Ovary (tissue), 7 donors: ENCODE measurements at regions not wholly inside any gene's neighbourhood (a gene's known extent, or its start where the extent isn't known, plus 50 kb on each side); places are given as distances from the start of the nearest gene placed in this dataset.

ENCODE experiments used
- DNase-seq, 5 donors: peaks; one replicate each; pipeline ENCODE4 v3.0.0-alpha.2; 2019 to 2020
- H3K27ac ChIP-seq, 2 donors: fragments of 200-600 bp; one replicate each; pipeline versions ENCODE4 v1.5.1 to v1.8.0; 2019 to 2022
- H3K27me3 ChIP-seq: fragments of 200-600 bp; one replicate; pipeline ENCODE4 v1.8.0; 2022
- H3K36me3 ChIP-seq: fragments of 200-600 bp; sonication (generic); one replicate; pipeline ENCODE4 v1.5.1; 2019
- H3K4me1 ChIP-seq: one replicate; pipeline ENCODE4 v1.8.1; 2013; ENCODE audit warnings: mild to moderate bottlenecking, moderate library complexity; ENCODE audit not compliant: insufficient read depth
- H3K4me3 ChIP-seq: fragments of 200-600 bp; sonication (generic); one replicate; pipeline ENCODE4 v1.5.1; 2017
- H3K9me3 ChIP-seq, 2 donors: fragments of 200-600 bp in 1 of 2; sonication (generic) in 1 of 2; one replicate each; pipeline versions ENCODE4 v1.5.1 to v1.8.1; 2013 to 2019; ENCODE audit warnings: mild to moderate bottlenecking in 1 of 2, moderate library complexity in 1 of 2
- EP300 ChIP-seq: sonication (generic); formaldehyde crosslinking; IDR thresholded peaks from one replicate; pipeline ENCODE4 v1.6.1; 2017; ENCODE audit warnings: antibody characterized with exemption
- POLR2A ChIP-seq: fragments of 450-650 bp; IDR thresholded peaks from one replicate; pipeline ENCODE4 v1.6.1; 2017; ENCODE audit warnings: antibody characterized with exemption, mild to moderate bottlenecking, moderate library complexity
- WGBS, 3 donors: extraction: QIAGEN DNeasy Blood & Tissue Kit in 1 of 3; methylation state at CpG; one replicate each; pipeline versions ENCODE4 v1.1.5 to v1.1.7; 2013 to 2017; 5-methylcytosine and 5-hydroxymethylcytosine counted together
- intact Hi-C, 4 donors: fragments of 100-400 bp; cut with DNase I; formaldehyde crosslinking; loops; one replicate each; pipeline versions ENCODE4 v1.11.0 to v1.15.1; 2022 to 2023
- TF ChIP-seq, protein P1 (sequence below), 3 donors: fragments of 450-650 bp in 2 of 3; fragments of 200-600 bp in 1 of 3; IDR thresholded peaks; one replicate each; pipeline versions ENCODE4 v1.5.1 to v1.8.0; 2016 to 2022; ENCODE audit warnings: antibody characterized with exemption in 3 of 3, mild to moderate bottlenecking in 1 of 3
- donor health status: DM: no; HTN: no; CAD: no; lungs with moderate emphysema.
- donor health status: DM: no; HTN: no; CAD: no.
- donor health status: Bipolar disorder and iron deficiency.
- donor health status: DM: no; HTN: no; CAD: no.
- donor health status: DM: yes; HTN: yes; CAD: no.

DNA sequence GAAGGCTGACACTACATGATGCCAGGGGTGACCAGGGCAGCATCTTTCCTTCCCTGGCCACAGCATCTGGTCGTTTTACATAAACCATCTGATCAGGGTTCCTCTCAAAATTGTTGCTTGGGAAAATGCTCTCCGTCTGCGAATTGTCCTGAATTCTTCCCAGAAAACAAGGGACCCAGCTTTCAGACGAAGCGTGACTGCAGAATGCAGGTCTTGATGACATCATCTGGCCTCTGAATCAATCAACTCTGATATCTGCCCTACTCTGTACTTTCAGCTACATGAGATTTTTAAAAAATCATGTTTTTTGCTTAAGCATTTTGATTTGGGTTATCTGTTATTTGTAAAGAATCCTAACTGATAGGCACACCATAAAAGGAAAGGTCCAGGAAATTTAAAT lies 246.6 kb upstream of the IRS2 start:
- WGBS, 3 donors, result 64 to 70% (median 69%) methylated on average over 5 of the region's 5 CpGs
- H3K4me3 ChIP-seq, result no peak overlapping the region
- TF ChIP-seq POLR2A (no peak), EP300 (no peak)
- TF ChIP-seq, protein P1, sequence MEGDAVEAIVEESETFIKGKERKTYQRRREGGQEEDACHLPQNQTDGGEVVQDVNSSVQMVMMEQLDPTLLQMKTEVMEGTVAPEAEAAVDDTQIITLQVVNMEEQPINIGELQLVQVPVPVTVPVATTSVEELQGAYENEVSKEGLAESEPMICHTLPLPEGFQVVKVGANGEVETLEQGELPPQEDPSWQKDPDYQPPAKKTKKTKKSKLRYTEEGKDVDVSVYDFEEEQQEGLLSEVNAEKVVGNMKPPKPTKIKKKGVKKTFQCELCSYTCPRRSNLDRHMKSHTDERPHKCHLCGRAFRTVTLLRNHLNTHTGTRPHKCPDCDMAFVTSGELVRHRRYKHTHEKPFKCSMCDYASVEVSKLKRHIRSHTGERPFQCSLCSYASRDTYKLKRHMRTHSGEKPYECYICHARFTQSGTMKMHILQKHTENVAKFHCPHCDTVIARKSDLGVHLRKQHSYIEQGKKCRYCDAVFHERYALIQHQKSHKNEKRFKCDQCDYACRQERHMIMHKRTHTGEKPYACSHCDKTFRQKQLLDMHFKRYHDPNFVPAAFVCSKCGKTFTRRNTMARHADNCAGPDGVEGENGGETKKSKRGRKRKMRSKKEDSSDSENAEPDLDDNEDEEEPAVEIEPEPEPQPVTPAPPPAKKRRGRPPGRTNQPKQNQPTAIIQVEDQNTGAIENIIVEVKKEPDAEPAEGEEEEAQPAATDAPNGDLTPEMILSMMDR (IDR thresholded peaks at IDR 0.05), result no peak

DNA sequence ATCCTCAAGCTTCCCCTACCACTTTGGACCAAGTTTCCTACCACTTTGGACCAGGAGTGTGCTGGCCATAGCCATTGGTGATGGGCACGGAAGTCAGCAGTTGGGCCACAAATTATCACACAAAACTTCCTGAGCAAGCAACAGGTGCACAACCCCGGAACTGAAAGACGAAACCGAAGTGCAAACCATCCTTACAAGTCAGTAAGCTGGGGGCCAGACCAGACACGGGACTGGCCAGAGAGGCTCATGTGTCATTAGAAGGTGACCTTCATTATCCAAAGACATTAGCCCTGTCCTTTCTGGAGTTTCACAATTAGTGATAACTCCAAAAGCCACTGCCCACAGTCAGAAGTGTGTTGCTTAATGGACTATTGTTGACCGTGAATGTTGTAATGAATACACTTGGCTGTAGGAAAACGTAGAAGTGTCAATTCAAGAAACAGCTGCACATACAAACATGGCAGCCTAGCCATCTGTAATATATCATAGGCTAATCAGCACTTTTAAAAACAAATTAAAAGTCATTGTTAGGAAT lies 244.1 kb upstream of the IRS2 start:
- H3K4me3 ChIP-seq, result no peak overlapping the region
- no peaks in the 10 kb centered on the region for H3K36me3 ChIP-seq
- no peak overlapping the region for H3K27ac ChIP-seq
- DNase-seq, result no peak
- intact Hi-C loops, result no loop called here
- H3K27me3 ChIP-seq, result no peaks in the 10 kb centered on the region
- no peaks in the 10 kb centered on the region for H3K4me1 ChIP-seq
- TF ChIP-seq, protein P1 (IDR thresholded peaks at IDR 0.05), result no peak
- TF ChIP-seq EP300, result no peak
- TF ChIP-seq POLR2A, result no peak
- no peaks in the 10 kb centered on the region for H3K9me3 ChIP-seq
- WGBS, 3 donors, result 72 to 77% (median 74%) methylated on average over 7 of the region's 7 CpGs

More for the DNA sequence above, 246.6 kb upstream of the IRS2 start:
- no peaks in the 10 kb centered on the region for H3K27me3 ChIP-seq
- H3K27ac ChIP-seq, result no peak overlapping the region
- H3K9me3 ChIP-seq, result no peaks in the 10 kb centered on the region
- no peaks in the 10 kb centered on the region for H3K4me1 ChIP-seq
- no peaks in the 10 kb centered on the region for H3K36me3 ChIP-seq
- no peak for DNase-seq
- intact Hi-C loops, result no loop called here

DNA sequence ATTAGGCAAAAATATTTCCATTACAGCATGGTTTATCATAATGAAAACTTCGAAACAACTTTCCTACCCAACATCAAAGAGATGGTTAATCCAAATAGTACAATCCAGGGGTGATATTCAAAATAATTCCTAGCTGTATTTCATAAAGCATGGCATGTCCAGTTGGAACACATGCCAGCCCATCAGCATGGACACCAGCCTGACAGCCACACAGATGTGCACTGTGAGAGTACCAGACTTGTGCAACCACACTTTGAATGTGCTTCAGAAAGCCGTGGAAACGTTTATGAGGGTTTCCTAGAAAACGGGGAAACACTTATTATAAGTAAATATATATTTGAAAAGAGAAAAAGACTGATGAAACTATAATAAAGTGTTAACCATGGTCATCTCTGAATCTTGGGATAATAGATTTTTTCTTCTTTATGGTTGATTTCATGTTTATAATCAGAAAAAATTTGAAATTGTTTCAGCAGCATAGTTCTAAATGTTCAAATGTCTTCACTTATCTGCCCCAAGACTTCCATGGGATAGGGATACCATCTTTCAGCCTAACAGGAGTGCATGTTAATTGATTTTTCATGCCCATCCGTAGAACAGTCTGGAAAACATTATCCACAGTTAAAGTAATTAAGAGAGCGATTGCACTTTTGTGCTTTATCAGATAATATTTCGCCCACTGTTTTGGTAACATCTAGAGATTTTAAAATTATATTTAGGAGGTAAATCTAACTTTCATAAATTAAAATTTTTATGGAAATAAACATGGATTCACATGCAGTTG lies 242.6 kb upstream of the IRS2 start:
- 81 to 83% (median 82%) methylated on average over 7 of the region's 7 CpGs for WGBS, 3 donors
- Histone ChIP-seq H3K36me3 (no peaks in the 10 kb centered on the region), H3K27me3 (no peaks in the 10 kb centered on the region), H3K27ac (no peak overlapping the region), H3K4me1 (no peaks in the 10 kb centered on the region), H3K4me3 (no peak overlapping the region), H3K9me3 (no peaks in the 10 kb centered on the region)
- intact Hi-C loops, result no loop called here
- TF ChIP-seq, protein P1 (IDR thresholded peaks at IDR 0.05), result no peak
- no peak for TF ChIP-seq POLR2A
- TF ChIP-seq EP300, result no peak
- no peak for DNase-seq

- 69 to 74% (median 71%) methylated on average over 4 of the region's 4 CpGs for WGBS, 3 donors
- intact Hi-C loops, result no loop called here
Observed at GRCh38 chr13:110028311-110028710, 241.9 kb upstream of the IRS2 start.

More at GRCh38 chr13:110028311-110028710, 241.9 kb upstream of the IRS2 start:
- no peak overlapping the region for H3K4me3 ChIP-seq
- H3K9me3 ChIP-seq, result no peaks in the 10 kb centered on the region
- TF ChIP-seq, protein P1 (IDR thresholded peaks at IDR 0.05), result no peak
- TF ChIP-seq POLR2A (no peak), EP300 (no peak)
- no peaks in the 10 kb centered on the region for H3K36me3 ChIP-seq
- no peak overlapping the region for H3K27ac ChIP-seq
- DNase-seq, result no peak
- H3K4me1 ChIP-seq, result peaks cover 2% of the 10 kb centered on the region
- H3K27me3 ChIP-seq, result no peaks in the 10 kb centered on the region
